ENCODE measurements at regions not wholly inside any gene's neighbourhood (a gene's known extent, or its start where the extent isn't known, plus 50 kb on each side); places are given as distances from the start of the nearest gene placed in this dataset.
"Not testable (repeated sequence)": the region's sequence is repeated elsewhere in the genome, so short reads cannot be mapped to it uniquely, and the experiment has no call there.

DNA sequence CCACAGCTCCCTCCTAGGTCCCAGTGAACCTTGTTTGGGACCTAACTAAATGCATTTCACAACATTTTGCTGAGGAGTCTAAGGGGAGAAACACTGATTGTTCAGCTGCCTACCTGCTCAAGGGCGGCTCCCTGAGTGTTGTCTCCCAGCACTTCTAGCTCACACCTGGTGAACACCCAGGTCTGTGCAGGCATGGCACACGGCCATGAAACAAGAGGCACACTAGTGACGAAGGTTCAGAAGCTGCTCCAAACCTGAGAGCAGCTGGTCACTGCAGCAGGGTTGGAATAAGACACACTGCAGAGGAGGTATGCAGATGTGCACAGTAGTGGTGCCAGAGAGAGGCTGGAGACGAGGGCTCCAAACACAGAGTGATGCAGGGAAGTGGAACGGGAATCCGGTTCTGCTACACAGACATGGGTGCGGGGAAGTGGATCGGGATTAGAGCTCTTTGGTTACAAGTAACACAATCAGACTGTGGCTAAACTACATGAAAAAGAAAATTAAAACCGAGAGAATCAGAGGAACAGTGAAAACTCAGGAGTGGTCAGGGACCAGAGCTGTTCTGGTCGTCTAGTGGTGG is 486.1 kb upstream of the CDH4 start:
- ATAC-seq (no peak), DNase-seq (ENCODE audit: low spot score) (no peak)

DNA sequence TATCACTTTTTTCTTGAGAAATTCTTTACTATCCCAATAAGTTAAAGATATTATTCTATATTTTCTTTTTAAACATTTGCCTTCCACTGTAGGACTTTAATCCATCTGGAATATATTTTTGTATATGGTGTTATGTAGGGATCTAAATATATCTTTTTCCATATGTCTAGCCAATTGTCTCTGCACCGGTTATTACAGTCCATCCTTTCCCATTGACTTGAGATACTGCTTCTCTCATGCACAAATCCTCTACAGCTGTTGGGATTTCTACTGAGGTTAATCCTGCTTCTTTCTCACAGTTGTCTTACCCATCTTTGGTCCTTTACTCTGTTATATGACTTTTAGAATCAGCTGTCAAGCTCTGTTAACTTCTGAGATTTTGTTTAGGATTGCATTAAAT is 483.8 kb upstream of the CDH4 start:
- ATAC-seq: no peak
- no peak for DNase-seq (ENCODE audit: low spot score)

DNA sequence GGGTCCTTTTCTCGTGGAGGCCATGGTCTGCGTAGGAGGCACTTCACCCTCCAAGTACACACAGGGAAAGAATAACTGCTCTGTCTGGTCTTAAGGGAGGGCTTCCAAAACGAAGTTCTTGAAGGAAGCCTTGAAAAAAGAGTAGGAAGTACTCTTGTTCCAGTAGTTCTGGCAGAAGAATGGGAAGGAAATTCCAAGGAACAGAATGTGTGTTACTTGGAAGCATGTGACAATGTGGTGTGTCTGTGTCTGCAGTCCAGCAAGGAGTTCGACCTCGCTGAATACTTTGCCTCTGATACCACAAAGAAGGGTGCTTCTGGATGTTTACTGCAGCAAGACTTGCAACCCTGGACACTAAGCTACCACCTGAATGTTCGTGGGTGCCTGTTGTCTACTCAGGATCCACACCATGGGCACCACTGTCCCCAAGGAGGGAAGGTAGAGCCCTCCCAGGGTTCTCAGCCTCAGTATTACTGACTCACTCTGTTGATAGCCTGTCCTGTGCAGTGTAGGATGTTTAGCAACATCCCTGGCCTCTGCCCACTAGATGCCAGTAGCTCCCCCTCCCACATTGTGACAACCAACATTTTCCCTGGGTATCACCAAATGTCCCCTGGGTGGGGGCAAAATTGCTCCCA is 471.6 kb upstream of the CDH4 start:
- ATAC-seq: no peak
- no peak for DNase-seq (ENCODE audit: low spot score)

DNA sequence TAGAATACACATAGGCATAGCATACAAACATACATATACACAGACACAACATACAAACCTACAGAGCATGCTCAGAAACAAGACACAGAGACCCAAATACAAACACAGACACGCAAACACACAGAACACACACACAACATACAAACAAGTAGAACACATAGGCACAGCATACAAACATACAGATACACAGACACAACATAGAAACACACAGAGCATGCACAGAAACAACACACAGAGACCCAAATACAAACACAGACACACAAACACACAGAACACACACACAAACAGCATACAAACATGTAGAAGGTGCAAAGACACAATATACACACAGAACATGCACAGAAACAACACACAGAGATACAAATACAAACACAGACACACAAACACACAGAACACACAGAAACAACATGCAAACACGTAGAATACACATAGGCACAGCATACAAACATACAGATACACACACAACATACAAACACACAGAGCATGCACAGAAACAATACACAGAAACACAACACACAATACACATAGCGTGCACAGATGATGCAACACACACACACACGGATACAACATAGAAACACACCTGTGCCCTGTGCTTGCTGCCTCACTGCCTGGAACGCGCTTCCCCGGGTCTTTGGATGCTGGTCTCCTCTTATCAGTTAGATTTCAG is 469.0 kb upstream of the CDH4 start:
- DNase-seq (ENCODE audit: low spot score): no peak

DNA sequence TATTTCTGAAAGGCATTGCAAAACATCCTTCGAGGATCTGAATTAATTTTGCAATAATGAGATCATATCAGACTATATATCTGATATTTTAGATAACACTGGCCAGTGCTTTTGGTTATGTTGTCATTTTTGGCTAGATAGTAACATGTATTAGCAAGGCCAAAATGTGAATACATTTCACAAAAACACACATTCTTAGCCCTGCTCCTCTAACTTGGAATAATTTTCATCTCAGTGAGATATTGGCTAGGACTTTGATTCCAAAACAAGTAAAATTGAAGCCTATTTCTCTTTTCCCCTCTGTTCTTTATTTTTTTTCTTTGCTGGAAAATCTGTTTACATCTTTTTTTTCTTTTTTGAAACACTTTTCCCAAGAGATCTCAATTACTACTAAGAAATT is 466.8 kb upstream of the CDH4 start:
- ATAC-seq: no peak
- no peak for DNase-seq (ENCODE audit: low spot score)

More for the DNA sequence above, 469.0 kb upstream of the CDH4 start:
- ATAC-seq: no peak

DNA sequence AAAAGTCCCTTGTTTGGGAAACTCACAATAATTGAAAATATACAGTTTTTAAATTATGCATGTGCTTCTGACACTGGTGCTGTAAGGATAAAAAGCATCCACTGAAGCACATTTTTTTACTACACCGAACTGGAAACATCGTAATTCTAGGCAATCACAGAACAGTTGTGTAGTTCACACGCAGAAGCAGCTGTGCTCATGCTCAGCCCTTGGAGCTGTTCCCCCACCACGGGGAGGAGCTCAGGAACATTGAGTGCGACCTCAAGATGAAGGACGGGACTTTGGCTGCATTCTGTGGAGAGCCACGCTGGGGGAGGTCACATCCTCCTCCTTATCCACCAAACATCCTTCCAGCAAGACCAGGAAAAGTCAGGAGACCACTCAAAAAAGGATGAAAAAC is 466.3 kb upstream of the CDH4 start:
- ATAC-seq (no peak), DNase-seq (ENCODE audit: low spot score) (no peak)

DNA sequence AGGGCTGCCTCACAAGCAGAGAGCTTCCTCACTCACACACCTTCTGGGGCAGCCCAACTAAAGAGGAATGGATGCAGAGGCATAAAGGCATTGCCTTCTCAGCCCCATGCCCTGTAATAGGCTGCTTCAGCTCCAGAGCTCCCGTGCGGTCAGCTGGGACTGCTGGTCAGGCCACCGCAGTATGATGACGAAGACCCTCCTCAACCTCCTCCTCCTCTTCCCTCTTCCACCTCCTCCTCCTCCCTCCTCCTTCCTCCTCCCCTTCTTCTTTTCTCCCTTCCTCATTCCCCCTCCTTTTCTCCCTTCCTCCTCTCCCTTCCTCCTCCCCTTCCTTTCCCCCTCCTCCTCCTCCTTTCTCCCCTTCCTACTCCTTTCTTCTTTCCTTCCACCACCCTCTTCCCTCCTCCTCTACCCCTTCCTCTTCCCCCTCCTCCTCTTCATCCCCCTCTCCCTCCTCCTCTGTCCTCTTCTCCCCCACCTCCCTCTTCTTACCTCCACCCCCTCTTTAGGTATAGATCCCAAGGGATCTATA is 465.3 kb upstream of the CDH4 start:
- no peak for DNase-seq (ENCODE audit: low spot score)
- no peak for ATAC-seq

DNA sequence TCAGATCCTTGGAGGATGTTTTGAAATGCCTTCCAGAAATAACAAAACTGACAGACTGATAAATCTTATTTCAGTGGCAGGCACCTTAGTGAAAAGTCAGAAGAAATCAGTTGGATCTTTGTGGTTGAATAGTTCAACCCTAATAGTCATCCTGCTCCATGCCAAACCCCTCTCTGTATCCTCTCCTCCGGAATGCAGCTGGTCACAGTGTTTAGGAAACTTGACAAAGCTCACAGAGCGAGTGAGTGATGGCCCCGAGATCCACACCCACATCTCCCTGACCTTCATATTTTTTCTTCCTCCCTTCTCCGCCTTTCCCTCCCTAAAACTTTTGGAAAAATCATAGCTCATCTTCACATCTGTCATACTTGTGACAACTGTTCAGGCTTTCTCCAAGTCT is 464.8 kb upstream of the CDH4 start:
- DNase-seq (ENCODE audit: low spot score) (no peak), ATAC-seq (no peak)

DNA sequence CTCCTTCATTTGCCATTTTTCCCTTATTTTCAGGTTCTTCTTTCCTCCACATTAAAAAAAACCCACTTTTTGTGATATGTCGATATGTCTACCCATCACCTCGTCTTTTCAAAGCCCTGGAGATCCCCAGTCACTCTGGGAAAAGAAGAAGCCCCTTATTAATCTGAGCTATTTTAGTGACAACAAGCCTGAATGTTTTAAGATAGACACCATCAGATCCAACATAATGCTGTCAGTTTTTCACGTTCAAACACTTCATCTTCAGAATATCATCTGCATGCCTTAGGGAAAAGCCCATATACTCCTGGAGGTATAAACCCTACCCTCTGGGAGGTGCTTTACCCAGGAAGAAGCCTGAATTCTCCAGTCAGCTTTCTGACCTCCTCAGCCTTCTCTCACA is 464.0 kb upstream of the CDH4 start:
- ATAC-seq (no peak), DNase-seq (ENCODE audit: low spot score) (no peak)

DNA sequence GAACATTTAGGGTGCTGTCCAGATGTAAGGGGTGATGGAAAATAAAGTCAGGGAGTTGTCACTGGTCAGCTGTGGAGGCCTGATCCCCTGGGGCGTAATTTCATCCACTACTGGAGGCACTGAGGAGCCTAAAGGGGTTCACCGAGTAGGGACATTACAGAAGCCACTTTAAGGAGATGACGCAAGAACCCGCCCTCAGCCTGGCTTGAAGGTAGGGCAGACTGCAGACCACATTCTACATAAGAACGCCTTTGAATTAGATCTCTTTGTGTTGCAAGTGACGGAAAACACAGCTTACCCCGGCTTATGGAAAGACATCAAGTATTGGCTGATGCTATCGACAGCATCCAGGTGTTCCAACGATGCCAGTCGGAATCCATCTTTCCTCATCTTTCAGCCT is 462.7 kb upstream of the CDH4 start:
- DNase-seq (ENCODE audit: low spot score) (no peak), ATAC-seq (no peak)

DNA sequence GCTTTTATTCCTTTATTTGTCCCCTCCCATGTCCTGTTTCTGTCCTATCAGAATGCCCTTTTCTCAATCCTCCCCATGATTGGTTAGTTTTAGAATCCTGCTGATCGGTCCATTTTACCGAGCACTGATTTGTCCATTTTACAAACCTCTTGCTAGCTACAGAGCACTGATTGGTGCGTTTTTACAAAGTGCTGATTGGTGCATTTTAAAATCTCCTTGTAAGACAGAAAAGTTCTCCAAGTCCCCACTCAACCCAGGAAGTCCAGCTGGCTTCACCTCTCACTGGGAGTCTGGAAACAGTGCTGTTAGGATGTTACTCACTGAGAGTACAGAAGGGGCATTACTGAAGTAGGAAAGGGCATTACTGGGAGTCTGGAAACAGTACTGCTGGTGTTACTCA is 461.7 kb upstream of the CDH4 start:
- not testable (repeated sequence) for ATAC-seq; DNase-seq (ENCODE audit: low spot score)

DNA sequence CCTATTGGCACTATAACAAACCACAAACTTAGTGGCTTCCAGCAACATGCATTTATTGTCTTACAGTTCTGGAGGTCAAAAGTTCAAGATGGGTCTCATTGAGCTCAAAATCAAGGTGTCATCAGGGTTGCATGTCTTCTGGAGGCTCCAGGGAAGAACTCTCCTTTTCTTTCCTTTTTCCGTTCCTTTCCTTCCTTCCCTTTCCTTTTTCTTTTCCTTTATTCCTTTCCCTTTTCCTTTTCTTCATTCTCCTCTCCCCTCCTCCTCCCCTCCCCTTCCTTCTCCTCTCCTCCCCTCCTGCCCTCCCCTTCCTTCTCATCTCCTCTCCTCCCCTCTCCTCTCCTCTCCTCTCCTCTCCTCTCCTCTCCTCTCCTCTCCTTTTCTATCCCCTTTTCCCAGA is 460.2 kb upstream of the CDH4 start:
- no peak for ATAC-seq
- DNase-seq (ENCODE audit: low spot score): no peak

DNA sequence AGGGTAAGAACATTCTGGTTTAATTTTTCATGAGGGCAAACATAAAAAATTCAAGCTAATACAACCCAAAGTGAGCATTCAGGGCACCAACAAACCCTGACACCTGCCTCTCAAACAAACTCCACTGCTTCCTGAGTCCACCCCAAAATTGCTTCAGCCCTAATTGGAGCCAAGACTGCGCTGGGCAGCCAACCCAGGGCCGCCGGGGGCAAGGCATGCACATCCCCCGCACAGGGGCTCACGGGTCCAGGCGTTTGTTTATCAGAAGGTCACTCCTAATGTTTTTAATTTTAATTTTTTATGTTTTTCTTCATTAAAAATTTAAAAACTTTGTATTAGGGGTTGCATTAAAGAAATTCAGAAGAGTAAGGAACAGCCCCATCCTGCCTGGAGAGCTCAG is 459.1 kb upstream of the CDH4 start:
- no peak for DNase-seq (ENCODE audit: low spot score)
- no peak for ATAC-seq

DNA sequence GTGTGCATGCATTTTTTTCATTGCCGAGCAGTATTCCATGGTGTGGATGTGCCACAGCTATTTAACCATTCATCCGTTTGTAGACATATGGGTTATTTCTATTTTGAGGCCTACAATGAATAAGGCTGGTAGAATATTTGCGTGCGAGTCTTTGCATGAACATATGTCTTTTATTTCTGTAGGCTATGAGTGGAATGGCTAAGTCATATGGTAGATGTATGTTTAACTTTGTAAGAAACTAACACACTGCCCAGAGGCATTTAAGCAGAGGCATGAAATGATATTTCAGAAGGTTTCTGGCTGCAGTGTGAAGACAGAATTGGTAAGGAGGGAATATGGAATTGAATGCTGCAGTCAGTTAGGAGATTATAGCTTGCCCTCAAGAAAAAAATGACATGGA is 457.4 kb upstream of the CDH4 start:
- ATAC-seq (no peak), DNase-seq (ENCODE audit: low spot score) (no peak)

DNA sequence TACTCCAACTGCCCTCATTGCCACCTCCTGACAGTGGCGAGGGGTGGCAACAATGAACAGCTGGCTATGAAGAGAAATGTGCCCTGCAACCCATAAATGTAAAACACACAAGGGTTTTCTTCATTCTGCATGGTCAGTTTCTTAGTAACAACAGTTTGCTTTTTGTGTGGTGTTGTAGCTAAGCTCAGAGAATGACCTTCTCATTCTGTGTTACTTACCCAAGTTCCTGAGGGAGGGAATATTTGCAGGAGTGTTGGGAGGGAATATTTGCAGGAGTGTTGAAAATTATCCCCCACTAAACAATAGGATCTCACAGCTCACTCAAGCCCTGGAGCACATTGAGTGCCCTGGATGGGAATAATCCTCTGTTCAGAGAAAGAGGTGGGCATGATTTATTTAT is 456.4 kb upstream of the CDH4 start:
- no peak for DNase-seq (ENCODE audit: low spot score)
- no peak for ATAC-seq

DNA sequence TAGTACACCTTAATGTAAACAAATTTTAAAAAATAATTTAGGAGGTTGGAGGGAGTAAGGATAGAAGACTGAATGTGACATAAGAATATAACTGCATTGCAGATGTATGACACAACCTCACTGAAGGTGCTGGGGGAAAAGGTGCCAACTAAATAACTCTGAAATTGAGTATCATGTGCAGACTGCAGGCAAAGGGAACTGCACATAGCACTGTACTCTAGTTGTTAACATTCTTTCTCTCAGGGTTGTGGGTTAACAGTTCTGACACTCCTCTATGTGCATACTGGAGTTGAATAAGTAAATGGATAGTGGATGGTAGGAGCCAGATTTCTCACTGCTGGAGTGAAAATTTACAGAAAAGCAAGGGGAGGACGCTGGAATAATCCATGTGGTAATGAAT is 451.9 kb upstream of the CDH4 start:
- ATAC-seq (no peak), DNase-seq (ENCODE audit: low spot score) (no peak)

DNA sequence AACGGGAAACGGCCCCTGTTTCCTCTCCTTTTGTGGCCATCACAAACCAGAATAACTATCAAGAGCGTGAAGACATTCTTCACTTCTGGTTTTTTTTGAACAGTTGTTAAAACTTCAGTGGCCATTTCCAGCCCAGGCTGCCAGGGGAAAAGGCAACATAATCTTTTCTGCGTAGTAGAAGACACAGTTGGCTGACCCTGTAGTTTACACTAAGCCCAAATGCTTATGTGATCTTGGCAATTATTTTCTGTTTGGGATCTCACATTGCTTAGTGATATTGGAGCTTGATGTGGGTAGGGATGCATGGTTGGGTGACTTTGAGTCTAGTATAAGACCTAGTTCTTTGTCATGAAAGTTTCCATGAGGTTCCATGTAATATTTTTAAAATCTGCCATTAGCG is 449.4 kb upstream of the CDH4 start:
- no peak for ATAC-seq
- DNase-seq (ENCODE audit: low spot score): no peak

DNA sequence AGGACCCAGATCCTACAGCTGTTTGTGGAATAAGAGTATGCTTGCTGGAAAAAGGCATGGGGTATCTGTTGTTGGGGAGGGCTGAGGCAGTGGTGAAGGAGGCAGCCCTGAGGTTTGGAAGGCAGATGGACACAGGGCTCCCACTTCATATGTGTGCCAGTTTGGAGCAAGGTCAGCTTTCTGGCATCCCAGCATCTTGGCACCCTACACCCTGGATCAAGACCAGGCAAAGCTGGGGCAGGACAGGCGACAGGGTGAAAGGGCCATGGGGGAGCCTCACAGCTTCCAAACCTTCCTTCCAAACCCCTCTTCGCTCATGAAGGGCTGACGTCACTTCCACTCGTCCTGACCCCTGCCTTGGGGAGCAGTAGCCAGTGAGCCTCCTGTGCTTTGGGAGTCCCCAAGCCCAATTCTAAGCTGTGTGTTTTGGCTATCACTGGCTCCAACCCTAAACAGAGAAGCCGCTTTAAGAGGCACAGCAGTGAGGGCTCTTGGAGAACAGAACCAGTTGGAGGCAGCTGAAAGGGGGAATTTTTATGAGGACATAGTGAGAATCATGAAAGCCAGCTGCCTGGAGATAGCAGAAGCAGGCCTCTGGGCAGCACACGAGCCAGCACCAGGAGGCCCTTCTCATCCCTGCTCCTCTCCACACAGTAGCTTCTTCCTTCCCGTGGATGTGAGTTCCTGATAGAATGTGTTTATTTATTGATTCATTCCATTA is 448.6 kb upstream of the CDH4 start:
- ATAC-seq: no peak
- no peak for DNase-seq (ENCODE audit: low spot score)

DNA sequence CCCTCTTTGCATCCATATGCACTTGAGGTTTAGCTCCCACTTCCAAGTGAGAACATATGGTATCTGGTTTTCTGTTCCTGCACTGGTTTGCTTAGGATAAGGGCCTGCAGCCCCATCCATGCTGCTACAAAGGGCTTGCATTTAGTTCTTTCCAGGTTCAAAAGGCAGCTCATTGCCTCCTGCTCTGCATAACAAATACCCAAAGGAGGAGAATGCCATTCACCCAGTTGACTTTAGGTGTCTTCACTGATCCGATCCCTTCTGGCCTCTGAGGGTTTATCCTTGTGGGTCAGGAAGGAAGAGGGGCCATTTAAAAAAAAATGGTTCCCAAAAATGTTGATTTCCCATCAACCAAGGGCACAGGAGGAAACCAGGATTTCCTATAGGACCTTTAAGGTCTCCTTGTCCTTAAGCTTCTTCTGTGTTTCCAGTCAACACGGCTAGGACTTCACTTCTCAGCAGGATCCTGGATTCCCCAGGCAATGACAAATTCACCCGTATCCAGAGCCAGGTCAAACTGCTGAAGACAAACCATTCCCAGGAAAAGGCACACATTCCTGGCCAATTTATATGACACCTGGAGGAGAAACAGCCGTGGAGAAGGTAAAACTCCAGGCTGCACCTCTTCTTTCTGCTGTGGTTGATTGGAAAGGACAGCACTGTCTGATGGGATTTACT is 447.7 kb upstream of the CDH4 start:
- DNase-seq (ENCODE audit: low spot score) (no peak), ATAC-seq (no peak)

DNA sequence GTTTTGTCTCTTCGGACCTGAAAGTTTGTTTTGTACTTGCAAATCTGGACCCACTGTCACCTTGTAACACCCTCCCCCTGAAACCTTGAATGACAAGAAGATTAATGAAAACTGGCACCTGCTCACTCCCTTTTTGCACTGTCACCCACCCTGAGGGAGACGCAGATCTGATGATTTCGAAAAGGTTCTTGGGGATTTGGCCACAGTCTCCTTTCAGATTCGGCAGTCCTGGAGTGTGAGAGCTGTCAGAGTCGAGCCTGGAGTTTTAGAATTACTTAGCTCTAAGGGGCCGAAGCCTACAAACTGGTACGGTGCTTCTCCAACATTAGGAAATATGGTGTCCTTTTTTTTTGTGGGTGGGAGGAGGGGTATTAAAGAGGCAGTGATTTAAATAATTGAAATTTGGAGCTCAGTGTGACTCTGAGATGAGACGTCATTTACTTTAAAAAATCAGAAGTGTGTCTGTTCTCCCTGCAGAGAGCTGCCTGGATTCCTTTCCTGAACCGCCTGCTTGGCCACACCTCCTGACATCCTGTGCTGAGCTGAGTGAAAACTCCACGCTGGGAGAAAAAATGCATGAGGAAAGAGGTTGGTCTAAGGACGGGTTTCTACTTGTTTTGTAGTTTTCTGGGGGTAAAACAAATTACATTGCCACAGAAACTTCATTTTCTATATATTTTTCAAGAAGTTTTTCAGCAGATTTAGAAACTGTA is 447.0 kb upstream of the CDH4 start:
- ATAC-seq: no peak

DNA sequence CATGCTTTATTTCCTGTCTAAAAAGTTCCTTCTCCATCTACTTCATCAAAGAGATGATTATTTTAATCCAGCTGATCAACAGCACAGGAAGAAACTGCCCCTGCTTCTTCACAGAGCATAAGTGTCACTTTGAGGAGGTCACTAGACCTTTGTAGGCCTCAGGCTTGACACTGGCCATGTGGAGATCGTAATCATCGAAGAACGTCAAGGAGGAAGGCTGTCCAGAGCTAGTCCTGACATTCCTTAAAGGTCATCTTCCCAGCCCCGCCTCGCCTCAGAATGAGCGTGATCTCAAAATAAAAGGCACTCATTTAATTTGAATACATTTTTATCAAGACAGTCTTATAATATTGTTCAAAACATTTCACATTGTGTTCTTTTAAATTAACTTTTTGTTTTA is 445.7 kb upstream of the CDH4 start:
- DNase-seq (ENCODE audit: low spot score) (no peak), ATAC-seq (no peak)

More for the DNA sequence above, 447.0 kb upstream of the CDH4 start:
- DNase-seq (ENCODE audit: low spot score): no peak

Measured in left lobe of liver (tissue), 2 donors.